ENCODE measurements at regions not wholly inside any gene's neighbourhood (a gene's known extent, or its start where the extent isn't known, plus 50 kb on each side); places are given as distances from the start of the nearest gene placed in this dataset.

DNA sequence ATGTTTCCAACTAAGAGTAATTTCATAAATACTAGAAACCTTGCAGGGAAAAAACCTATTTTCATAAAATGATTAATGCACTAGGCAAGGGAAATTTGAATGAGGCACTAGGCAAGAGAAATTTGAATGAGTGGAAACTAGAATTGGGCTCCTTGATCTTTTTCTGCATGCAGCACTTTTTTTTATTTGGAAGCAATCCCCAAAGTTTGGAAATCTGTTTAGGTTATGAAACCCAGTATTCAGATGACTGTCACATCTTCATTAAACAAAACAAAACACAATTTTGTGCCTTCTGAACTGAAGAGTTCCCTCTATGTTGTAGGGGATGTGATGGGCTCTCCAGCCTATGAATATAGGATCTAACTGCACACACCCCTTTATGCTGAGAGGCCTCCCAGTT lies 201.9 kb downstream of the BAMBI start:
- no peak for DNase-seq (ENCODE audit: low read depth)
- TF ChIP-seq, protein P1, sequence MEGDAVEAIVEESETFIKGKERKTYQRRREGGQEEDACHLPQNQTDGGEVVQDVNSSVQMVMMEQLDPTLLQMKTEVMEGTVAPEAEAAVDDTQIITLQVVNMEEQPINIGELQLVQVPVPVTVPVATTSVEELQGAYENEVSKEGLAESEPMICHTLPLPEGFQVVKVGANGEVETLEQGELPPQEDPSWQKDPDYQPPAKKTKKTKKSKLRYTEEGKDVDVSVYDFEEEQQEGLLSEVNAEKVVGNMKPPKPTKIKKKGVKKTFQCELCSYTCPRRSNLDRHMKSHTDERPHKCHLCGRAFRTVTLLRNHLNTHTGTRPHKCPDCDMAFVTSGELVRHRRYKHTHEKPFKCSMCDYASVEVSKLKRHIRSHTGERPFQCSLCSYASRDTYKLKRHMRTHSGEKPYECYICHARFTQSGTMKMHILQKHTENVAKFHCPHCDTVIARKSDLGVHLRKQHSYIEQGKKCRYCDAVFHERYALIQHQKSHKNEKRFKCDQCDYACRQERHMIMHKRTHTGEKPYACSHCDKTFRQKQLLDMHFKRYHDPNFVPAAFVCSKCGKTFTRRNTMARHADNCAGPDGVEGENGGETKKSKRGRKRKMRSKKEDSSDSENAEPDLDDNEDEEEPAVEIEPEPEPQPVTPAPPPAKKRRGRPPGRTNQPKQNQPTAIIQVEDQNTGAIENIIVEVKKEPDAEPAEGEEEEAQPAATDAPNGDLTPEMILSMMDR (IDR thresholded peaks at IDR 0.05; ENCODE audit: insufficient read depth, low read length): no peak
- no peak overlapping the region for H3K4me3 ChIP-seq (ENCODE audit: low read depth, low read length)

DNA sequence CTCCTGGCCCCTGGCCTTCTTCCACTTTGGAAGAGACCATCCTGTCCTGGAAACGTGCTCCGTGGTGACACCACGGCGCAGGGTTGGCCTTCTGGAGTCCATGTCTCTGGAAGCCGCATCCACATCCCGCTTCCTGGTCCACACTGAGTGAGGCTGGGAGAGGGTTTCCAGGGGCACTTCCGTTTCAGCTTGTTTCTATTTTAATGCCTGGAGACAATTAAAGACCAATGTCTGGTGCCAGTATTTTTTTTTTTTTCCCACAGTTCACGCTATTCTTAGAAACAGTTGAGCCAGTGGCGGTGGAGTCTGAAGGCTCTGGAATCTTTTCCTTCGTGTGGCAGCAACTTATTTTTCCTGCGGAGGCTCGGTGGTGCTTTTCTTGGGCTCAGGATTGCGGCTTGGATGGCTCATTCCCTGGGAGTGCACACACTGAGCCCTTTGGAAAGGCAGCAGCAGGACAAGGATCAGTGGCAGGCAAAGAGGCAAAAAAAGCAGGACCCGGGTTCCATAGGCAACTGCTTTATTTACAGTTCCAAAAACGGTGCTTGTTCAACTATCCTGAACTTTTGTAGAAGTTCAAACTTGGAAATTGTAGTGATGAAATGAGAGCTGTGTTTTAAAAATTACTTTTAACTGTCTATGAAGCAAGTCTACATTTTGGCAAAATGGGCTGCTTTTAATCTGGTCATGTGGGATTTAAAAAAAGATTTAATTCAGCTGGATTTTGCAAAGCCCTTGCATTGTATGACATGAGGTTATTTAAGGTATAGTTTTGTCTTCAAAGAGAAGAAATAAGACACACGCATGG lies 202.8 kb downstream of the BAMBI start:
- TF ChIP-seq, protein P1 (IDR thresholded peaks at IDR 0.05; ENCODE audit: insufficient read depth, low read length): no peak
- no peak overlapping the region for H3K4me3 ChIP-seq (ENCODE audit: low read depth, low read length)

DNA sequence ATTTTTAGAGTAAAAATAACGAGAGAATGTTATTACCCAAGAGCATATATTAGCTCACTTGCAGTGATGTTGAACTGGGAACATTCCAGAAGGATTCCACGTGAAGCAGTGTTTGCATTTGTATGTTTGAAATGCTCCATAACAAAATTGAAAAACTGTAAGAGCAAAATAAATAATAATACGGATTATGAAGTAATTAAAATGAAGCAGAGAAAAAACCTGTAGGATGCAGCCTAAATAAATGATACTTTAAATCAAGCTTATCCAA lies 203.3 kb downstream of the BAMBI start:
- DNase-seq (ENCODE audit: low read depth): peak; percentile 16
- no peak overlapping the region for H3K4me3 ChIP-seq (ENCODE audit: low read depth, low read length)
- TF ChIP-seq, protein P1 (IDR thresholded peaks at IDR 0.05; ENCODE audit: insufficient read depth, low read length): no peak

More for the DNA sequence above, 202.8 kb downstream of the BAMBI start:
- peak; percentile 39 for DNase-seq (ENCODE audit: low read depth)

DNA sequence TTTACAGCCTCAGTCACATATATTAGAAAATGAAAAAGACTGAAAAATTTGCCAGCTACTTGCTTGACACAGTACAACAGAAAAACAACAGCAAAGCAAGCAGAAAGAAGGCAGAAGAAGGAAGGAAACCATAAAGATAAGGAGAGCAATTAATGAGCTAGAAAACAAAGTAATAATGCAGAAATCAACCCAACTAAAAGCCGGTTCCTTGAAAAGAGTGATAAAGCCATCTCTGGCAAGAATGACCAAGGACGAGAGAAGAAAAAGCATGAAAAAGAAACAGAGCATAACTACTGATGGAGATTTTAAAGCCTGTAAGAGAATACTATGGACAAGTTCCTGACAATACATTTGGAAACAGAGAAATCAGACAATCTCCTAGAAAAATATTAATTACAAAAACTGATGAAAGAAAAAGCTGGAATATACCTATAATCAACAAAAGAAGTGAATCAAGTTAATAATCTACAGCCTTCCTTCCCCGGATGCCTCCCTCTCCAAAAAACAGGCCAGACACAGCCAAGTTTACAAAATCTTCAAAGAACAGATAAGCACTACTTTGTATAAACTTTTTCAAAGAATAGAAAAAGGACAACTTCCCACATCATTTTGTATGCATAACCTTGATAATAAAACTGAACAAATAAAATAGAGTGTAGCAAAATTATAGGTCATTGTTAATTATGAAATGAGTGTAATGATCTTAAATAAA lies 204.0 kb downstream of the BAMBI start:
- H3K4me3 ChIP-seq (ENCODE audit: low read depth, low read length): no peak overlapping the region
- DNase-seq (ENCODE audit: low read depth): no peak
- TF ChIP-seq, protein P1 (IDR thresholded peaks at IDR 0.05; ENCODE audit: insufficient read depth, low read length): no peak

DNA sequence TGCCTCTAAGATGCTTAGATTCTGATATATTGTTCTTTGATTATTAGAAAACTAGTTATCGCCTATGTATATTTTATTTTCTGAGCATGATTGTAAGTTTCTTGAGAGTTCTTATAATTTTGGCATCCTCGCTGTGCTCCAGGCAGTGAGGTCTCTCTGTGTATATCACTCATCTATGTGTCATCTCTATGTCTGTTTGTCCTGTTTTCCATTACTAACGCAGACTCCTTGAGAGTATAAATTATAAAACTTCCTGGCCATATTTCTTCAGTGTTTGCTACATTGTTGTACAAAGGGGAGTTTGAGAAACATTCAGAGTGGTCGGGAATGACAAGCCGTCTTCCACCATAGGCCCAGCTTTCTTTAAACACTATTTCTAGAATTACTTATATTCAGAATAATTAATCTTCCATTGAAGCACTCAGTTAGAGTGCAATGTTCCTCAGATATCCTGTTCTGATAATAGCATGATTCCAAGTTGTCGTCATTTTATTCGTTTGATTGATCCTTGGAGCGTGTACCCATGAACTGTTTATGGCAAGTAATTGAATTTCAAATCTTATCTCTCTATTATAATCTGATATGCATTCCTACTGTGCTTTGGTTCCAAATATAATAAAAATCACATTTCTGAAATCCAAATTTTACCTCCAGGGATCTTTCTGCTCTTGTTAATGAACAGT lies 206.6 kb downstream of the BAMBI start:
- no peak overlapping the region for H3K4me3 ChIP-seq (ENCODE audit: low read depth, low read length)
- DNase-seq (ENCODE audit: low read depth): no peak
- TF ChIP-seq, protein P1 (IDR thresholded peaks at IDR 0.05; ENCODE audit: insufficient read depth, low read length): no peak

DNA sequence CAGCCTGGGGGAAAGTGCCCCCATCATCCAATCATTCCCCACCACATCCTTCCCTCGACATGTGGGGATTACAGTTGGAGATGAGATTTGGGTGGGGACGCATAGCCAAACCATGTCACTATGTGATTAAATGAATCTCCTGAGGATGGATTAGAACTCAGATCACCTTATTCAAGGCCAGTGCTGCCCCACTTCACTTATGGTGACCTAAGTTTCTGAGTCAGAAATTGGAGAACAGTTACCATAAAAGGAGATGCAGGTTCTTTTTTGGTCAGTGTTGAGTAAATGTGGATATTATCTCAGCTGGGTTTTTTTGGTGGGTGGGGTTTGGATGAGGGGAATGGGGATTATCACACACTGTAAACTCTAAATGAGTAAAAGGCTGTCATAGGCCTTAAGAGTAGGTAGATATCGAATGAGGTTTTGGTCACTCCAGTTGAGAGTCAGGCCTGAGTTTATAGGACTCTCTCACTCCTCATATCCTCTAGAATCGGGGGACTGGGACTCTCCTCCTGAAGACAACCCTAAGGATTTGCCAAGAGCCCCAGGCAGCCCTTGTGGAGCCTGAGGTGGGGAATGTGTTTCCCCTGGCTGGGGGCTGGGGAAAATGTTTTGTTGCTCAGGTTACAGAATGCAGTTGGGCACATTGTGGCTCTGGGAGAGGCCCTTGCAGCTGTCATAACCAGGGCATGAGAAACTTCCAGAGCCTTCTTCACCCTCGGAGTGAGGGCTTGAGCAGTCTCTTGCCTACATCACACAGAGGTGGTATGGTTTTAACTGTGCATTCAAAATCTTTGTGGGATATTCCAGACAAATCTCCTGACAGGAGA lies 213.0 kb downstream of the BAMBI start:
- TF ChIP-seq, protein P1 (IDR thresholded peaks at IDR 0.05; ENCODE audit: insufficient read depth, low read length): no peak
- no peak for DNase-seq (ENCODE audit: low read depth)
- no peak overlapping the region for H3K4me3 ChIP-seq (ENCODE audit: low read depth, low read length)
